HEK293 (cell line): ENCODE measurements at regions not wholly inside any gene's neighbourhood (a gene's known extent, or its start where the extent isn't known, plus 50 kb on each side); places are given as distances from the start of the nearest gene placed in this dataset.
A peak's percentile ranks its signal among the peaks of the same experiment; 100 is the strongest.

ENCODE experiments used
- CTCF ChIA-PET: fragments of 350-600 bp; formaldehyde crosslinking; extraction: SDS; loops from one replicate; lab custom pipeline; 2021; ENCODE audit warnings: antibody characterized with exemption; lab: Yijun Ruan, JAX
- POLR2A ChIA-PET: fragments of 300-600 bp; formaldehyde crosslinking; extraction: SDS; loops from one replicate; lab custom pipeline; 2020; ENCODE audit warnings: antibody characterized with exemption, inconsistent platforms; lab: Yijun Ruan, JAX
- H3K27ac ChIP-seq: fragments of 200-500 bp; sonication (Bioruptor generic); 2 replicates; pipeline ENCODE4 v1.5.1; 2014; ENCODE audit warnings: low read depth, low read length, control low read depth, inconsistent platforms; ENCODE audit errors: extremely low read depth
- H3K36me3 ChIP-seq, 2 experiments: fragments of 200-500 bp in 1 of 2; sonication (Bioruptor generic) in 1 of 2; 1 replicate in 1 of 2; 2 replicates in 1 of 2; pipeline ENCODE4 v1.5.1; 2014 to 2017; ENCODE audit warnings: inconsistent platforms in 2 of 2, low read length in 2 of 2; ENCODE audit not compliant: control insufficient read depth in 2 of 2, insufficient read depth in 1 of 2
- H3K4me1 ChIP-seq: fragments of 200-500 bp; sonication (Bioruptor generic); 2 replicates; pipeline ENCODE4 v1.5.1; 2014; ENCODE audit warnings: mild to moderate bottlenecking, low read length, inconsistent platforms; ENCODE audit not compliant: control insufficient read depth, insufficient read depth
- H3K4me3 ChIP-seq: 2 replicates; pipeline ENCODE4 v1.5.1; 2011; ENCODE audit warnings: low read depth, mild to moderate bottlenecking, control low read depth, low read length, moderate library complexity
- H3K9me3 ChIP-seq: fragments of 200-500 bp; sonication (Bioruptor generic); 2 replicates; pipeline ENCODE4 v1.5.1; 2014; ENCODE audit warnings: low read depth, low read length, inconsistent platforms; ENCODE audit not compliant: control insufficient read depth, insufficient read depth
- KLF8 ChIP-seq: fragments of 450-650 bp; formaldehyde crosslinking; IDR thresholded peaks from 2 replicates; pipeline ENCODE4 v1.5.1; 2016; ENCODE audit warnings: missing biosample characterization, missing genetic modification characterization
- MEIS1 ChIP-seq: sonication (generic); formaldehyde crosslinking; IDR thresholded peaks from 2 replicates; pipeline ENCODE4 v1.8.1; 2022; ENCODE audit warnings: missing genetic modification reagents, mild to moderate bottlenecking, borderline replicate concordance
- TCF7L2 ChIP-seq: IDR thresholded peaks from 2 replicates; pipeline ENCODE4 v1.6.1; 2011; ENCODE audit warnings: low read depth, mild to moderate bottlenecking, inconsistent platforms, low read length, moderate library complexity, borderline replicate concordance
- TRIM28 ChIP-seq: IDR thresholded peaks from 2 replicates; pipeline ENCODE4 v1.6.1; 2011; ENCODE audit warnings: low read length, control low read depth, borderline replicate concordance
- ZBTB17 ChIP-seq: fragments of 450-650 bp; formaldehyde crosslinking; IDR thresholded peaks from 2 replicates; pipeline ENCODE4 v1.5.1; 2016; ENCODE audit warnings: missing biosample characterization, missing genetic modification characterization
- ZBTB7A ChIP-seq: fragments of 450-650 bp; formaldehyde crosslinking; IDR thresholded peaks from 2 replicates; pipeline ENCODE4 v1.5.1; 2016; ENCODE audit warnings: low read depth, missing biosample characterization, missing genetic modification characterization
- ZNF335 ChIP-seq: fragments of 450-650 bp; formaldehyde crosslinking; conservative IDR thresholded peaks from 2 replicates; pipeline ENCODE4 v1.5.1; 2016; ENCODE audit warnings: missing biosample characterization, missing genetic modification characterization
- ZNF510 ChIP-seq: fragments of 450-650 bp; formaldehyde crosslinking; IDR thresholded peaks from 2 replicates; pipeline ENCODE4 v1.5.1; 2018; ENCODE audit warnings: mild to moderate bottlenecking, missing genetic modification characterization, missing biosample characterization; ENCODE audit not compliant: insufficient replicate concordance
- ZNF571 ChIP-seq: fragments of 450-650 bp; formaldehyde crosslinking; IDR thresholded peaks from 2 replicates; pipeline ENCODE4 v1.5.0; 2017; ENCODE audit warnings: missing biosample characterization, missing genetic modification characterization
- ZNF658 ChIP-seq: fragments of 450-650 bp; formaldehyde crosslinking; IDR thresholded peaks from 2 replicates; pipeline ENCODE4; 2016; ENCODE audit warnings: missing biosample characterization, missing genetic modification characterization
- ZNF660 ChIP-seq: fragments of 450-650 bp; IDR thresholded peaks from 2 replicates; pipeline ENCODE4 v1.5.1; 2018; ENCODE audit warnings: missing biosample characterization, mild to moderate bottlenecking, missing genetic modification characterization
- TF ChIP-seq, protein P1 (sequence below): fragments of 450-650 bp; formaldehyde crosslinking; IDR thresholded peaks from 2 replicates; pipeline ENCODE4 v1.5.1; 2016; ENCODE audit warnings: missing biosample characterization, missing genetic modification characterization
- TF ChIP-seq, protein P2 (sequence below): fragments of 450-650 bp; formaldehyde crosslinking; conservative IDR thresholded peaks from 2 replicates; pipeline ENCODE4 v1.5.1; 2016; ENCODE audit warnings: low read depth, missing biosample characterization, missing genetic modification characterization
- TF ChIP-seq, protein P3 (sequence below): fragments of 450-650 bp; formaldehyde crosslinking; IDR thresholded peaks from 2 replicates; pipeline ENCODE4 v1.5.1; 2016; ENCODE audit warnings: missing biosample characterization, missing genetic modification characterization
- TF ChIP-seq, protein P4 (sequence below): fragments of 450-650 bp; formaldehyde crosslinking; IDR thresholded peaks from 2 replicates; pipeline ENCODE4 v1.5.1; 2016; ENCODE audit warnings: missing biosample characterization, missing genetic modification characterization
- TF ChIP-seq, protein P5 (sequence below): fragments of 450-650 bp; IDR thresholded peaks from 2 replicates; pipeline ENCODE4 v1.5.1; 2018; ENCODE audit warnings: missing biosample characterization, mild to moderate bottlenecking, missing genetic modification characterization
- TF ChIP-seq, protein P6 (sequence below): fragments of 450-650 bp; formaldehyde crosslinking; IDR thresholded peaks from 2 replicates; pipeline ENCODE4 v1.5.1; 2016; ENCODE audit warnings: missing biosample characterization, missing genetic modification characterization
- TF ChIP-seq, protein P7 (sequence below): fragments of 450-650 bp; IDR thresholded peaks from 2 replicates; pipeline ENCODE4 v1.5.1; 2018; ENCODE audit warnings: missing biosample characterization, missing genetic modification characterization

DNA sequence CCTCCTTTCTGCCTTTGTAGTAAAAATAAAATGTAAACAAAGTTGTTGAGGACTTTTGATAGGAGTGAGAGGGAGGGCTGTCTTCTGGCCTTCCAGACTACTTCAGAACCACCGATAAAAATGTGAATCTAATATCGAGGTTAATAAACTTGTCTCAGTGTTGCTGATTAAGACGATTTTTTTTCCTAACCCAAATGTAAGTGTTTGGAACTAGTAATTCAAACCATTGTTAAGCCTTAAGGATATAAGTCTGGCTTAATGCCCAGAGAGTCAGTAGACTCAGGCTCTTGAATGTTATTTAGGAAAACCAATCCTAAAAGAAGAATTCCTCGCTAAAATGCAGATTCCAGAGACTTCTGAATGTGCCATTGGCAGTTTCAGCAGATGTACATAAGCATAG lies 356.9 kb downstream of the SIPA1L2 start (continued):
- TF ChIP-seq, protein P1, sequence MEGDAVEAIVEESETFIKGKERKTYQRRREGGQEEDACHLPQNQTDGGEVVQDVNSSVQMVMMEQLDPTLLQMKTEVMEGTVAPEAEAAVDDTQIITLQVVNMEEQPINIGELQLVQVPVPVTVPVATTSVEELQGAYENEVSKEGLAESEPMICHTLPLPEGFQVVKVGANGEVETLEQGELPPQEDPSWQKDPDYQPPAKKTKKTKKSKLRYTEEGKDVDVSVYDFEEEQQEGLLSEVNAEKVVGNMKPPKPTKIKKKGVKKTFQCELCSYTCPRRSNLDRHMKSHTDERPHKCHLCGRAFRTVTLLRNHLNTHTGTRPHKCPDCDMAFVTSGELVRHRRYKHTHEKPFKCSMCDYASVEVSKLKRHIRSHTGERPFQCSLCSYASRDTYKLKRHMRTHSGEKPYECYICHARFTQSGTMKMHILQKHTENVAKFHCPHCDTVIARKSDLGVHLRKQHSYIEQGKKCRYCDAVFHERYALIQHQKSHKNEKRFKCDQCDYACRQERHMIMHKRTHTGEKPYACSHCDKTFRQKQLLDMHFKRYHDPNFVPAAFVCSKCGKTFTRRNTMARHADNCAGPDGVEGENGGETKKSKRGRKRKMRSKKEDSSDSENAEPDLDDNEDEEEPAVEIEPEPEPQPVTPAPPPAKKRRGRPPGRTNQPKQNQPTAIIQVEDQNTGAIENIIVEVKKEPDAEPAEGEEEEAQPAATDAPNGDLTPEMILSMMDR (tag by site-specific recombination), result no peak

DNA sequence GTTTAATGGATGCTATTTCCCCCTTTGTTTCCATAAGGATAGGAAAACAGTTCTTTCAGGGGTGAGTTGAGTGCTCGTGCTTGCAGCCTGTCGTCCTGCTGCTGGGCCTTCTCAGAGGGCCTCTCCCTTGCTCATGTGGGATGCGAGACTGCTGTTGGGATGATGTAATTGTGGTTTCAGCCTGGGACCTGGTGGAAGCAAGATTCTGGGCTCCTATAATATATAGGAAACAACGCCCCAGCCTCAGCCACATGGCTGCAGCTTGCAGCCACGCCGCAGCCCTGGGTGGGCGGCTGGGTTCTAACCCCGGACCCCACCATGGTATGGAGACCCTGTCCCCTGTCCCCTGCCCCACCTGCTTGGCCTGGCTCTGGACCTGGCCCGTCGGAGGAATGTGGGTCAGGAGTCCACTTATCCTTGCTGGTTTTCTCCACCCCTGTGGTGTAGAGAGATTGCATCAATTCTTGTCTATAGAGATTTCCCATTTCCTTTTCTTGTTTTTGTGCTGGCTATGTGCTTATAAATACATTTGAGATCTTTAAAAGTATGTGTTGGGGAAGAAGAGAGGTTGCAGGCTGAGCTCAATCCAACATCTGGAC lies 357.8 kb downstream of the SIPA1L2 start:
- POLR2A ChIA-PET, result no interaction called here
- Histone ChIP-seq H3K4me3 (no peak overlapping the region), H3K27ac (no peak overlapping the region; the same call in 1 of the 2 replicates), H3K36me3 (no peaks in the 10 kb centered on the region), H3K9me3 (no peaks in the 10 kb centered on the region), H3K4me1 (peaks cover 16% of the 10 kb centered on the region)
- CTCF ChIA-PET, result no interaction called here
- TF ChIP-seq ZNF571 (tag by site-specific recombination) (no peak), MEIS1 (CRISPR knock-in tag) (no peak), TRIM28 (no peak), ZNF335 (peak; percentile 65), ZBTB17 (tag by site-specific recombination) (peak; percentile 54; the same call in 1 of the 2 replicates), KLF8 (tag by site-specific recombination) (no peak), ZNF658 (no peak), TCF7L2 (no peak), ZNF660 (tag by site-specific recombination) (0 out of 2 replicates have a peak, but pooled peaks have one; percentile 29), ZBTB7A (tag by site-specific recombination) (no peak), ZNF510 (tag by site-specific recombination) (no peak)
- TF ChIP-seq, protein P2, sequence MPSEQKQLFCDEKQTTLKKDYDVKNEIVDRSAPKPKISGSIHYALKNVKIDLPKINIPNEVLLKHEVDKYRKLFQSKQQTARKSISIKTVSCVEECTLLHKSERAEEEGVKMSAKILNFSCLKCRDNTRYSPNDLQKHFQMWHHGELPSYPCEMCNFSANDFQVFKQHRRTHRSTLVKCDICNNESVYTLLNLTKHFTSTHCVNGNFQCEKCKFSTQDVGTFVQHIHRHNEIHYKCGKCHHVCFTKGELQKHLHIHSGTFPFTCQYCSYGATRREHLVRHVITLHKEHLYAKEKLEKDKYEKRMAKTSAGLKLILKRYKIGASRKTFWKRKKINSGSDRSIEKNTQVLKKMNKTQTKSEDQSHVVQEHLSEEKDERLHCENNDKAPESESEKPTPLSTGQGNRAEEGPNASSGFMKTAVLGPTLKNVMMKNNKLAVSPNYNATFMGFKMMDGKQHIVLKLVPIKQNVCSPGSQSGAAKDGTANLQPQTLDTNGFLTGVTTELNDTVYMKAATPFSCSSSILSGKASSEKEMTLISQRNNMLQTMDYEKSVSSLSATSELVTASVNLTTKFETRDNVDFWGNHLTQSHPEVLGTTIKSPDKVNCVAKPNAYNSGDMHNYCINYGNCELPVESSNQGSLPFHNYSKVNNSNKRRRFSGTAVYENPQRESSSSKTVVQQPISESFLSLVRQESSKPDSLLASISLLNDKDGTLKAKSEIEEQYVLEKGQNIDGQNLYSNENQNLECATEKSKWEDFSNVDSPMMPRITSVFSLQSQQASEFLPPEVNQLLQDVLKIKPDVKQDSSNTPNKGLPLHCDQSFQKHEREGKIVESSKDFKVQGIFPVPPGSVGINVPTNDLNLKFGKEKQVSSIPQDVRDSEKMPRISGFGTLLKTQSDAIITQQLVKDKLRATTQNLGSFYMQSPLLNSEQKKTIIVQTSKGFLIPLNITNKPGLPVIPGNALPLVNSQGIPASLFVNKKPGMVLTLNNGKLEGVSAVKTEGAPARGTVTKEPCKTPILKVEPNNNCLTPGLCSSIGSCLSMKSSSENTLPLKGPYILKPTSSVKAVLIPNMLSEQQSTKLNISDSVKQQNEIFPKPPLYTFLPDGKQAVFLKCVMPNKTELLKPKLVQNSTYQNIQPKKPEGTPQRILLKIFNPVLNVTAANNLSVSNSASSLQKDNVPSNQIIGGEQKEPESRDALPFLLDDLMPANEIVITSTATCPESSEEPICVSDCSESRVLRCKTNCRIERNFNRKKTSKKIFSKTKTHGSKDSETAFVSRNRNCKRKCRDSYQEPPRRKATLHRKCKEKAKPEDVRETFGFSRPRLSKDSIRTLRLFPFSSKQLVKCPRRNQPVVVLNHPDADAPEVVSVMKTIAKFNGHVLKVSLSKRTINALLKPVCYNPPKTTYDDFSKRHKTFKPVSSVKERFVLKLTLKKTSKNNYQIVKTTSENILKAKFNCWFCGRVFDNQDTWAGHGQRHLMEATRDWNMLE (tag by site-specific recombination), result 0 out of 2 replicates have a peak, but pooled peaks have one; percentile 36
- TF ChIP-seq, protein P3, sequence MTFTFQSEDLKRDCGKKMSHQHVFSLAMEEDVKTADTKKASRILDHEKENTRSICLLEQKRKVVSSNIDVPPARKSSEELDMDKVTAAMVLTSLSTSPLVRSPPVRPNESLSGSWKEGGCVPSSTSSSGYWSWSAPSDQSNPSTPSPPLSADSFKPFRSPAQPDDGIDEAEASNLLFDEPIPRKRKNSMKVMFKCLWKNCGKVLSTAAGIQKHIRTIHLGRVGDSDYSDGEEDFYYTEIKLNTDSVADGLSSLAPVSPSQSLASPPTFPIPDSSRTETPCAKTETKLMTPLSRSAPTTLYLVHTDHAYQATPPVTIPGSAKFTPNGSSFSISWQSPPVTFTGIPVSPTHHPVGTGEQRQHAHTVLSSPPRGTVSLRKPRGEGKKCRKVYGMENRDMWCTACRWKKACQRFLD (tag by site-specific recombination), result no peak
- TF ChIP-seq, protein P4, sequence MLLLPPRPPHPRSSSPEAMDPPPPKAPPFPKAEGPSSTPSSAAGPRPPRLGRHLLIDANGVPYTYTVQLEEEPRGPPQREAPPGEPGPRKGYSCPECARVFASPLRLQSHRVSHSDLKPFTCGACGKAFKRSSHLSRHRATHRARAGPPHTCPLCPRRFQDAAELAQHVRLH (tag by site-specific recombination), result no peak
- TF ChIP-seq, protein P5, sequence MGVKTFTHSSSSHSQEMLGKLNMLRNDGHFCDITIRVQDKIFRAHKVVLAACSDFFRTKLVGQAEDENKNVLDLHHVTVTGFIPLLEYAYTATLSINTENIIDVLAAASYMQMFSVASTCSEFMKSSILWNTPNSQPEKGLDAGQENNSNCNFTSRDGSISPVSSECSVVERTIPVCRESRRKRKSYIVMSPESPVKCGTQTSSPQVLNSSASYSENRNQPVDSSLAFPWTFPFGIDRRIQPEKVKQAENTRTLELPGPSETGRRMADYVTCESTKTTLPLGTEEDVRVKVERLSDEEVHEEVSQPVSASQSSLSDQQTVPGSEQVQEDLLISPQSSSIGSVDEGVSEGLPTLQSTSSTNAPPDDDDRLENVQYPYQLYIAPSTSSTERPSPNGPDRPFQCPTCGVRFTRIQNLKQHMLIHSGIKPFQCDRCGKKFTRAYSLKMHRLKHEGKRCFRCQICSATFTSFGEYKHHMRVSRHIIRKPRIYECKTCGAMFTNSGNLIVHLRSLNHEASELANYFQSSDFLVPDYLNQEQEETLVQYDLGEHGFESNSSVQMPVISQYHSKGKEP (tag by site-specific recombination), result peak; percentile 7; the same call in 1 of the 2 replicates
- TF ChIP-seq, protein P6, sequence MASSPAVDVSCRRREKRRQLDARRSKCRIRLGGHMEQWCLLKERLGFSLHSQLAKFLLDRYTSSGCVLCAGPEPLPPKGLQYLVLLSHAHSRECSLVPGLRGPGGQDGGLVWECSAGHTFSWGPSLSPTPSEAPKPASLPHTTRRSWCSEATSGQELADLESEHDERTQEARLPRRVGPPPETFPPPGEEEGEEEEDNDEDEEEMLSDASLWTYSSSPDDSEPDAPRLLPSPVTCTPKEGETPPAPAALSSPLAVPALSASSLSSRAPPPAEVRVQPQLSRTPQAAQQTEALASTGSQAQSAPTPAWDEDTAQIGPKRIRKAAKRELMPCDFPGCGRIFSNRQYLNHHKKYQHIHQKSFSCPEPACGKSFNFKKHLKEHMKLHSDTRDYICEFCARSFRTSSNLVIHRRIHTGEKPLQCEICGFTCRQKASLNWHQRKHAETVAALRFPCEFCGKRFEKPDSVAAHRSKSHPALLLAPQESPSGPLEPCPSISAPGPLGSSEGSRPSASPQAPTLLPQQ, result 0 out of 2 replicates have a peak, but pooled peaks have one; percentile 33
- TF ChIP-seq, protein P7, sequence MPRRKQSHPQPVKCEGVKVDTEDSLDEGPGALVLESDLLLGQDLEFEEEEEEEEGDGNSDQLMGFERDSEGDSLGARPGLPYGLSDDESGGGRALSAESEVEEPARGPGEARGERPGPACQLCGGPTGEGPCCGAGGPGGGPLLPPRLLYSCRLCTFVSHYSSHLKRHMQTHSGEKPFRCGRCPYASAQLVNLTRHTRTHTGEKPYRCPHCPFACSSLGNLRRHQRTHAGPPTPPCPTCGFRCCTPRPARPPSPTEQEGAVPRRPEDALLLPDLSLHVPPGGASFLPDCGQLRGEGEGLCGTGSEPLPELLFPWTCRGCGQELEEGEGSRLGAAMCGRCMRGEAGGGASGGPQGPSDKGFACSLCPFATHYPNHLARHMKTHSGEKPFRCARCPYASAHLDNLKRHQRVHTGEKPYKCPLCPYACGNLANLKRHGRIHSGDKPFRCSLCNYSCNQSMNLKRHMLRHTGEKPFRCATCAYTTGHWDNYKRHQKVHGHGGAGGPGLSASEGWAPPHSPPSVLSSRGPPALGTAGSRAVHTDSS (tag by site-specific recombination), result no peak
